ENCODE measurements at regions not wholly inside any gene's neighbourhood (a gene's known extent, or its start where the extent isn't known, plus 50 kb on each side); places are given as distances from the start of the nearest gene placed in this dataset.

GRCh38 chr22:48507171-48507570, 1320.5 kb downstream of the BRD1 start:
- Histone ChIP-seq H3K27me3 (replicated peaks; ENCODE audit: insufficient read depth) (no peaks in the 10 kb centered on the region), H3K9me3 (ENCODE audit: low read depth) (no peaks in the 10 kb centered on the region), H4K20me1 (ENCODE audit: insufficient read depth) (no peaks in the 10 kb centered on the region), H3F3A (ENCODE audit: insufficient read depth) (no peaks in the 10 kb centered on the region), H3K79me2 (ENCODE audit: insufficient read depth) (no peaks in the 10 kb centered on the region), H3K4me2 (ENCODE audit: unreplicated experiment) (no peak overlapping the region), H3K4me1 (ENCODE audit: insufficient read depth) (no peaks in the 10 kb centered on the region), H2AFZ (no peak overlapping the region), H3K9me2 (ENCODE audit: insufficient read depth) (no peaks in the 10 kb centered on the region), H3K9ac (no peak overlapping the region), H3K4me3 (no peak overlapping the region), H3K36me3 (ENCODE audit: low read depth) (no peaks in the 10 kb centered on the region), H3K27ac (no peak overlapping the region)
- 64 to 65% methylated on average over 7 to 9 of the region's 9 CpGs for WGBS, 2 experiments (ENCODE audit: low coverage in 1 of 2, low lambda C conversion rate in 2 of 2, missing lambda C conversion rate in 2 of 2)
- in situ Hi-C loops (cut with MboI), result no loop called here
- DNase-seq, result no peak
- TF ChIP-seq EZH2phosphoT487 (IDR thresholded peaks at IDR 0.05; ENCODE audit: insufficient read depth, low read depth), result no peak
- no peak for TF ChIP-seq EZH2 (IDR thresholded peaks at IDR 0.05; ENCODE audit: insufficient read depth, poor library complexity, severe bottlenecking)

GRCh38 chr22:48506506-48507145, 1321.0 kb downstream of the BRD1 start:
- Histone ChIP-seq H3K36me3 (ENCODE audit: low read depth) (no peaks in the 10 kb centered on the region), H4K20me1 (ENCODE audit: insufficient read depth) (no peaks in the 10 kb centered on the region), H3K27me3 (replicated peaks; ENCODE audit: insufficient read depth) (no peaks in the 10 kb centered on the region), H3K4me3 (no peak overlapping the region), H3K9ac (no peak overlapping the region), H3K27ac (no peak overlapping the region), H3K79me2 (ENCODE audit: insufficient read depth) (no peaks in the 10 kb centered on the region), H3K9me3 (ENCODE audit: low read depth) (no peaks in the 10 kb centered on the region), H3K9me2 (ENCODE audit: insufficient read depth) (no peaks in the 10 kb centered on the region), H3K4me1 (ENCODE audit: insufficient read depth) (no peaks in the 10 kb centered on the region), H3F3A (ENCODE audit: insufficient read depth) (no peaks in the 10 kb centered on the region), H2AFZ (no peak overlapping the region), H3K4me2 (ENCODE audit: unreplicated experiment) (no peak overlapping the region)
- no peak for TF ChIP-seq EZH2phosphoT487 (IDR thresholded peaks at IDR 0.05; ENCODE audit: insufficient read depth, low read depth)
- TF ChIP-seq EZH2 (IDR thresholded peaks at IDR 0.05; ENCODE audit: insufficient read depth, poor library complexity, severe bottlenecking), result no peak
- 79 to 83% methylated on average over 16 to 17 of the region's 17 CpGs for WGBS, 2 experiments (ENCODE audit: low coverage in 1 of 2, low lambda C conversion rate in 2 of 2, missing lambda C conversion rate in 2 of 2)
- no peak for DNase-seq
- in situ Hi-C loops (cut with MboI), result no loop called here

- Histone ChIP-seq H3K27ac (no peak overlapping the region), H3K36me3 (ENCODE audit: low read depth) (no peaks in the 10 kb centered on the region), H3K4me3 (no peak overlapping the region), H3F3A (ENCODE audit: insufficient read depth) (no peaks in the 10 kb centered on the region), H3K79me2 (ENCODE audit: insufficient read depth) (no peaks in the 10 kb centered on the region), H2AFZ (no peak overlapping the region), H3K4me2 (ENCODE audit: unreplicated experiment) (no peak overlapping the region), H3K9ac (no peak overlapping the region), H3K9me2 (ENCODE audit: insufficient read depth) (no peaks in the 10 kb centered on the region), H4K20me1 (ENCODE audit: insufficient read depth) (no peaks in the 10 kb centered on the region), H3K27me3 (replicated peaks; ENCODE audit: insufficient read depth) (no peaks in the 10 kb centered on the region), H3K9me3 (ENCODE audit: low read depth) (no peaks in the 10 kb centered on the region), H3K4me1 (ENCODE audit: insufficient read depth) (no peaks in the 10 kb centered on the region)
- WGBS, 2 experiments (ENCODE audit: low coverage in 1 of 2, low lambda C conversion rate in 2 of 2, missing lambda C conversion rate in 2 of 2), result 62 to 70% methylated on average over 8 of the region's 8 CpGs
- DNase-seq, result no peak
- in situ Hi-C loops (cut with MboI), result no loop called here
- no peak for TF ChIP-seq EZH2phosphoT487 (IDR thresholded peaks at IDR 0.05; ENCODE audit: insufficient read depth, low read depth)
- TF ChIP-seq EZH2 (IDR thresholded peaks at IDR 0.05; ENCODE audit: insufficient read depth, poor library complexity, severe bottlenecking), result no peak
Measured at GRCh38 chr22:48505891-48506290, 1321.8 kb downstream of the BRD1 start.

GRCh38 chr22:48504519-48505140, 1323.0 kb downstream of the BRD1 start:
- Histone ChIP-seq H3K4me3 (no peak overlapping the region), H3F3A (ENCODE audit: insufficient read depth) (no peaks in the 10 kb centered on the region), H3K27me3 (replicated peaks; ENCODE audit: insufficient read depth) (no peaks in the 10 kb centered on the region), H3K4me2 (ENCODE audit: unreplicated experiment) (no peak overlapping the region), H2AFZ (no peak overlapping the region), H3K36me3 (ENCODE audit: low read depth) (no peaks in the 10 kb centered on the region), H3K79me2 (ENCODE audit: insufficient read depth) (no peaks in the 10 kb centered on the region), H3K4me1 (ENCODE audit: insufficient read depth) (no peaks in the 10 kb centered on the region), H3K27ac (no peak overlapping the region), H3K9me2 (ENCODE audit: insufficient read depth) (no peaks in the 10 kb centered on the region), H3K9me3 (ENCODE audit: low read depth) (no peaks in the 10 kb centered on the region), H3K9ac (no peak overlapping the region), H4K20me1 (ENCODE audit: insufficient read depth) (no peaks in the 10 kb centered on the region)
- 62 to 67% methylated on average over 6 to 7 of the region's 7 CpGs for WGBS, 2 experiments (ENCODE audit: low coverage in 1 of 2, low lambda C conversion rate in 2 of 2, missing lambda C conversion rate in 2 of 2)
- no peak for DNase-seq
- TF ChIP-seq EZH2phosphoT487 (IDR thresholded peaks at IDR 0.05; ENCODE audit: insufficient read depth, low read depth) (no peak), EZH2 (IDR thresholded peaks at IDR 0.05; ENCODE audit: insufficient read depth, poor library complexity, severe bottlenecking) (no peak)
- in situ Hi-C loops (cut with MboI), result no loop called here
